ENCODE measurements at regions not wholly inside any gene's neighbourhood (a gene's known extent, or its start where the extent isn't known, plus 50 kb on each side); places are given as distances from the start of the nearest gene placed in this dataset.

- TF ChIP-seq CTCF (IDR thresholded peaks at IDR 0.05) (no peak), POLR2A (IDR thresholded peaks at IDR 0.05) (no peak)
These were observed 100.0 kb downstream of the ADRA2C start for GRCh38 chr4:3865986-3866812.

Data from stomach (tissue), 4 donors.